Natural killer cell (primary cell): ENCODE measurements at regions not wholly inside any gene's neighbourhood (a gene's known extent, or its start where the extent isn't known, plus 50 kb on each side); places are given as distances from the start of the nearest gene placed in this dataset.

Experiments
- ATAC-seq, 3 donors: fragments of 150-1000 bp in 2 of 3; fragments of 200-7000 bp in 1 of 3; cut with Tn5 transposase; 1 replicate in 1 of 3; 2 replicates in 2 of 3; pipeline ENCODE4 v1.10.0; 2021; ENCODE audit warnings: mild to moderate bottlenecking in 2 of 3, moderate library complexity in 2 of 3
- DNase-seq, 2 donors: peaks; one replicate each; pipeline versions ENCODE4 v3.0.0 to v3.0.0-alpha.2; 2013 to 2021; ENCODE audit warnings: mixed read lengths in 1 of 2
- H3K27ac ChIP-seq: one replicate; pipeline ENCODE4 v1.5.1; 2013; ENCODE audit warnings: mild to moderate bottlenecking, low read length
- H3K27me3 ChIP-seq: one replicate; pipeline ENCODE4 v1.6.1; 2013; ENCODE audit warnings: low read length; ENCODE audit not compliant: control insufficient read depth, insufficient read depth
- H3K36me3 ChIP-seq: one replicate; pipeline ENCODE4 v1.6.1; 2013; ENCODE audit warnings: low read length; ENCODE audit not compliant: control insufficient read depth, insufficient read depth
- H3K4me1 ChIP-seq: one replicate; pipeline ENCODE4 v1.6.1; 2013; ENCODE audit warnings: low read length; ENCODE audit not compliant: control insufficient read depth, insufficient read depth
- H3K4me3 ChIP-seq: one replicate; pipeline ENCODE4 v1.5.1; 2013; ENCODE audit warnings: low read length
- H3K9me3 ChIP-seq: one replicate; pipeline ENCODE4 v1.6.1; 2013; ENCODE audit warnings: low read length; ENCODE audit not compliant: control insufficient read depth, insufficient read depth
- H3K27ac Mint-ChIP-seq, 2 donors: one replicate each; pipeline ENCODE4 v1.8.0; 2022; ENCODE audit warnings: mild to moderate bottlenecking in 2 of 2, mixed read lengths in 2 of 2, moderate library complexity in 1 of 2
- H3K27me3 Mint-ChIP-seq, 2 donors: one replicate each; pipeline ENCODE4 v1.8.0; 2022; ENCODE audit warnings: low read depth in 2 of 2, mixed read lengths in 2 of 2
- H3K36me3 Mint-ChIP-seq: one replicate; pipeline ENCODE4 v1.8.0; 2022; ENCODE audit warnings: mixed read lengths
- H3K4me1 Mint-ChIP-seq, 2 donors: one replicate each; pipeline ENCODE4 v1.8.0; 2022; ENCODE audit warnings: mixed read lengths in 2 of 2
- H3K4me3 Mint-ChIP-seq: one replicate; pipeline ENCODE4 v1.8.0; 2022; ENCODE audit warnings: mild to moderate bottlenecking, moderate library complexity, mixed read lengths
- H3K9me3 Mint-ChIP-seq, 2 donors: one replicate each; pipeline ENCODE4 v1.8.0; 2022; ENCODE audit warnings: mixed read lengths in 2 of 2
- WGBS: methylation state at CpG from one replicate; pipeline ENCODE4 v1.1.7; 2013; ENCODE audit warnings: missing lambda C conversion rate; ENCODE audit not compliant: insufficient coverage; 5-methylcytosine and 5-hydroxymethylcytosine counted together
- intact Hi-C: fragments of 100-400 bp; cut with micrococcal nuclease; formaldehyde crosslinking; loops from one replicate; pipeline ENCODE4 v1.14.2; 2022
- TF ChIP-seq, protein P1 (sequence below): fragments of 200-600 bp; IDR thresholded peaks from one replicate; pipeline ENCODE4 v1.8.0; 2022; ENCODE audit warnings: antibody characterized with exemption

- WGBS: 70% methylated on average over 2 of the region's 2 CpGs
- intact Hi-C loops: no loop called here
- H3K27me3 ChIP-seq: no peaks in the 10 kb centered on the region
Measured at GRCh38 chr4:126262665-126263064, 947.9 kb downstream of the FAT4 start.

DNA sequence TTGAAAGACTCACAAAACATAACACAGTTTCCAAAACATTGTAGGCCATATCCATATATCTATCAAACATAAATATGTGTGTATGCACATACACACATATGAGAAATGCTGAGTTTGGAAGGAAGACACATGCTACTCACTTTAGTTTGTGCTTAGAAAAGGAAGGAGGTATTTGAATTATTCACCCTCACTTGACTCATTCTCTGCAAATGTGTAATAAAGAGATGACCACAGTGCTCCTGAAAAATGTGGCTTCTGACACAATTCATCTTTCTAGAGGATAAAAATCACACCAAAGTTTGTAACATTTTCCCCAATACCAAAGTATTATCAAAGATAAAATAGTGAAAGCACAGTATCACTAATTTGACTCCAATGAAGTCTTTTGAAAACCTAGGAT lies 950.1 kb downstream of the FAT4 start:
- ATAC-seq (no peak), DNase-seq (no peak)
- Histone ChIP-seq H3K36me3 (no peaks in the 10 kb centered on the region), H3K9me3 (no peaks in the 10 kb centered on the region), H3K4me1 (no peaks in the 10 kb centered on the region), H3K4me3 (no peak overlapping the region), H3K27ac (no peak overlapping the region), H3K27me3 (no peaks in the 10 kb centered on the region)
- H3K36me3 Mint-ChIP-seq: no peaks in the 10 kb centered on the region
- H3K9me3 Mint-ChIP-seq: peaks cover 3 to 5% of the 10 kb centered on the region in 2 donors
- no peaks in the 10 kb centered on the region for H3K27me3 Mint-ChIP-seq
- no peak overlapping the region for H3K4me3 Mint-ChIP-seq
- TF ChIP-seq, protein P1, sequence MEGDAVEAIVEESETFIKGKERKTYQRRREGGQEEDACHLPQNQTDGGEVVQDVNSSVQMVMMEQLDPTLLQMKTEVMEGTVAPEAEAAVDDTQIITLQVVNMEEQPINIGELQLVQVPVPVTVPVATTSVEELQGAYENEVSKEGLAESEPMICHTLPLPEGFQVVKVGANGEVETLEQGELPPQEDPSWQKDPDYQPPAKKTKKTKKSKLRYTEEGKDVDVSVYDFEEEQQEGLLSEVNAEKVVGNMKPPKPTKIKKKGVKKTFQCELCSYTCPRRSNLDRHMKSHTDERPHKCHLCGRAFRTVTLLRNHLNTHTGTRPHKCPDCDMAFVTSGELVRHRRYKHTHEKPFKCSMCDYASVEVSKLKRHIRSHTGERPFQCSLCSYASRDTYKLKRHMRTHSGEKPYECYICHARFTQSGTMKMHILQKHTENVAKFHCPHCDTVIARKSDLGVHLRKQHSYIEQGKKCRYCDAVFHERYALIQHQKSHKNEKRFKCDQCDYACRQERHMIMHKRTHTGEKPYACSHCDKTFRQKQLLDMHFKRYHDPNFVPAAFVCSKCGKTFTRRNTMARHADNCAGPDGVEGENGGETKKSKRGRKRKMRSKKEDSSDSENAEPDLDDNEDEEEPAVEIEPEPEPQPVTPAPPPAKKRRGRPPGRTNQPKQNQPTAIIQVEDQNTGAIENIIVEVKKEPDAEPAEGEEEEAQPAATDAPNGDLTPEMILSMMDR: no peak
- intact Hi-C loops: no loop called here
- no peak overlapping the region for H3K27ac Mint-ChIP-seq
- no peaks in the 10 kb centered on the region for H3K4me1 Mint-ChIP-seq

More at GRCh38 chr4:126262665-126263064, 947.9 kb downstream of the FAT4 start:
- Mint-ChIP-seq H3K27ac (no peak overlapping the region), H3K36me3 (no peaks in the 10 kb centered on the region), H3K27me3 (no peaks in the 10 kb centered on the region), H3K4me3 (no peak overlapping the region), H3K4me1 (no peaks in the 10 kb centered on the region), H3K9me3 (peaks cover 5% of the 10 kb centered on the region in 2 donors)
- Histone ChIP-seq H3K36me3 (no peaks in the 10 kb centered on the region), H3K9me3 (no peaks in the 10 kb centered on the region), H3K27ac (no peak overlapping the region), H3K4me3 (no peak overlapping the region), H3K4me1 (no peaks in the 10 kb centered on the region)
- DNase-seq (no peak), ATAC-seq (no peak)
- TF ChIP-seq, protein P1: no peak

DNA sequence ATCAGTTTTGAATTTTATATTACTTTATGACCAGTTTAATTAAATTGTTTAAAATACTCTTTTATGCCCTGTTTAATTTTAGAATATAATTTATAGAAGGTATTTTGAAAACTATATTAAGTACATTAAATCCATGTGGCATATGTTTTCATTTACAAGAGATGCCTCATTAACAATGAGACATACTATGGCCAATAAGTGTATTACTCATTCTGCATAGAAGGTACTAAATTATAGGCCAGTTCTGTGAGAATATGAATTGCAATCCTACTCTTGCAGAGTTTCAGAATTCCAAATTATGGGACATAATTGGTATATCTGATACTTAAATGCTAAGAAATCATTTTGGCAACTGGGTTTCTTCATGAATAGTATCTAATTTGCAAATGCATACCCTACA lies 951.1 kb downstream of the FAT4 start:
- no peak for ATAC-seq
- intact Hi-C loops: no loop called here

GRCh38 chr4:126267689-126268088 lies 952.9 kb downstream of the FAT4 start:
- ATAC-seq: no peak
- TF ChIP-seq, protein P1: no peak
- H3K27ac ChIP-seq: no peak overlapping the region
- H3K4me1 ChIP-seq: no peaks in the 10 kb centered on the region
- H3K36me3 ChIP-seq: no peaks in the 10 kb centered on the region
- no peaks in the 10 kb centered on the region for H3K27me3 ChIP-seq
- Mint-ChIP-seq H3K4me1 (no peaks in the 10 kb centered on the region), H3K27me3 (no peaks in the 10 kb centered on the region), H3K36me3 (no peaks in the 10 kb centered on the region), H3K4me3 (no peak overlapping the region), H3K27ac (no peak overlapping the region), H3K9me3 (peaks cover 9 to 11% of the 10 kb centered on the region in 2 donors)
- H3K9me3 ChIP-seq: no peaks in the 10 kb centered on the region
- DNase-seq: no peak
- intact Hi-C loops: no loop called here
- WGBS: 88% methylated on average over 1 of the region's 1 CpG
- H3K4me3 ChIP-seq: no peak overlapping the region

More for the DNA sequence above, 951.1 kb downstream of the FAT4 start:
- Histone ChIP-seq H3K36me3 (no peaks in the 10 kb centered on the region), H3K9me3 (no peaks in the 10 kb centered on the region), H3K4me1 (no peaks in the 10 kb centered on the region), H3K4me3 (no peak overlapping the region), H3K27me3 (no peaks in the 10 kb centered on the region), H3K27ac (no peak overlapping the region)
- peaks cover 7 to 8% of the 10 kb centered on the region in 2 donors for H3K9me3 Mint-ChIP-seq
- H3K4me1 Mint-ChIP-seq: no peaks in the 10 kb centered on the region
- no peaks in the 10 kb centered on the region for H3K36me3 Mint-ChIP-seq
- DNase-seq: no peak
- no peak overlapping the region for H3K27ac Mint-ChIP-seq
- H3K27me3 Mint-ChIP-seq: no peaks in the 10 kb centered on the region
- no peak overlapping the region for H3K4me3 Mint-ChIP-seq
- TF ChIP-seq, protein P1: no peak
